ENCODE measurements at regions not wholly inside any gene's neighbourhood (a gene's known extent, or its start where the extent isn't known, plus 50 kb on each side); places are given as distances from the start of the nearest gene placed in this dataset.
"Not testable (repeated sequence)": the region's sequence is repeated elsewhere in the genome, so short reads cannot be mapped to it uniquely, and the experiment has no call there.

DNA sequence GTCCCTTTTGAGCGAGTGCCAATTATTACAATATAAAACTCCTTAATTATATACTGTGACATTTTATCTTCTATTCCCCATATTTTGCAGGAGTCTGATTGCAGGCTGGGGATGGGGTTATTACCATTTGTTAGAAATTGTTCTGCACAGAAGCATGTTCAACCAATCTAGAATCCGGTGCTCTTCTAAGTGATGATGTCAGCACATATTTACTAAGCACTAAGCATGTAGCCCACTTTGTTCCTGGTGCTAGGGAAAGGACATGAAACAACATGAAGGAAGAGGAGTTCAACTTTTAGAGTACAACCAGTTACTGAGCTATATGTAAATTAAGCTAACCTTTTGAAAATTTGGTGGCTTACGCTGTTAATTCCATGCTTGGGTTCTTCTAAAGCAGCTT, 52.8 kb upstream of the IL1RAPL2 start:
- DNase-seq (ENCODE audit: low spot score): no peak

DNA sequence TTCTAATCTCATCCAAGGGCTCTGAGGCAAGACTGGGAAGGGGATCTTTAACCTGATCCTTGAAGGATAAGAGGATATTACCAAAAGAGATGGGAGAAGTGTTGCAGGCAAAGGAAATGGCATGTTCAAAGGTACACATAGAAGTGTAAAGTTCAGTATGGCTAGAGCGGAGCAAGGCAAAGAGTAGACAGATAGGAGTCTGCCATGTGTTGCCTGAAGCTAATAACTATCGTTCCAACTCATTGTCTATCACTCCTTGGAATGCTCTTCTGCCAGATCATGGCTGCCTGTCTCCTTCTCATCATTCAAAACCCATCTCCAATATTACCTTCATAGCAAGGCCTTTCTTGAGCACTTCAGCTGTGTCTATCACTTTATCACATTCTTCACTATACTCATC, 55.2 kb upstream of the IL1RAPL2 start:
- no peak for DNase-seq (ENCODE audit: low spot score)

DNA sequence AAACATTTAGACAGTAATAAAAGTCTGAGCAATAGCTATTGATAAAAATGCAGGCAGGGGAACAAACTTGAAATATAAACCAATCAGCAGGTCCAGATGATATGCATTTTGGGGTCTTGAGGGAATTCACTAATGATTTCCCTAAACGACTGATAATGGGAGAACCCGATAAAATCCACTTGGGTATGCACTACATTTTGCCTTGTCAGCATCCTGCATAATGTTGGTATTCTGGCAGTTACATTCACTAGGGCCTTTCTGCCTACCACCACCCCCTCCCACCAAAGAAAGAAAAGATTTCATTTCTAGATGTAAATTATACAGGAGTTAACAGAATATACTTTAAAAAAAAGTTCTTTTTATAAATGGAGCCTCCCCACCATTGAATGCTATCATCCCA, 63.5 kb upstream of the IL1RAPL2 start:
- DNase-seq (ENCODE audit: low spot score): no peak

DNA sequence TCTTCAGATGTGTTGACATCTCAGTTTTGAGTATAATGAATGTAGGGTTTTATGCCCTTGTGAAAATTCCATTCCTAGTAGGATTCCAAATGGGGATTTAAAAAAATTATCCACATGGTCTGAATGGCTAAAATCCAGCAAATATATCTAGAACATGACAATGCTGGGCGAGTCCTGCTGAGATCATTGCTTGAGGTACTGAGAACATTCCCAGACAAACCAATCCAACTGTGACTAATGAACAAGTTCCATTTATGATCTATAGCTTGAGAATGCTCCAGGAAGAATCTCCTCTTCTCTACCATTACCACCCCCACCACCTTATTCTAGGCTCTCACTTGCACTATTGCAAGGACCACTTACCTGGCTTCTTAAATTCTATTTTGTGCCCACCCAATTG, 77.2 kb upstream of the IL1RAPL2 start:
- no peak for DNase-seq (ENCODE audit: low spot score)

DNA sequence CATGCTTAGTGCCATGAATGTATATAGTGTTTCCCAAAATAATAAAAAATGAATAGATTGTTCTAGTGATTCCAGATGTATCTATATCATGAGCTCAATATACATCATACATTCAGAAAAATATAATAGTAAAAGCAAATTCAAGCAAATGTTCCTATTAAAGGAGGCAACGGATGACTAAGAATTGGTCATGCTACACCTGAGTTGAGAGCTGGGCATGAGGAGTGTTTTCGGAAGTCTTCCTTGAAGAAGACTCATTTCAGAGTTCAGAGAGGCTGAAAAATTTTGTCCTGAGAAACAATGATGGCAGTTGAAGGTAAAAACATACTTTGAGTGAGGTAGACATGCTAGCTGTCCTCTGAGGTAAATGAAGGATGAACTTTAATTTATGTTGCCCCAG, 79.3 kb upstream of the IL1RAPL2 start:
- DNase-seq (ENCODE audit: low spot score): no peak

- DNase-seq (ENCODE audit: low spot score): no peak
Observed at GRCh38 chrX:104482757-104483156, 83.2 kb upstream of the IL1RAPL2 start.

GRCh38 chrX:104469771-104470170, 96.2 kb upstream of the IL1RAPL2 start:
- no peak for DNase-seq (ENCODE audit: low spot score)

DNA sequence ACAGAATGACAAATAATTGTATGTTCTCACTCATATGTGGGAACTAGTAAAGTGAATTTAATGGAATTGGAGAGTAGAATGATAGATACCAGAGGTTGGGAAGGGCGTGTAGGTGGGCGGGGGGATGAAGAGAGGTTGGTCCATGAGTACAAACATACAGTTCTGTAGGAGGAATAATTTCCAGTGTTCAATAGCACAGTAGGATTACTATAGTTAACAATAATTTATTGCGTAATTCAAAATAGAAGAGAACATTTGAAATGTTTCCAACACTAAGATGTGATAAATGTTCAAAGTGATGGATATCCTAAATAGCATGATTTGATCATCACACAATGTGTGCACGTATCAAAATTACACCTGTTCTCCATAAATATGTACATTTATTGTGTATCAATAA, 106.2 kb upstream of the IL1RAPL2 start:
- DNase-seq (ENCODE audit: low spot score): no peak

DNA sequence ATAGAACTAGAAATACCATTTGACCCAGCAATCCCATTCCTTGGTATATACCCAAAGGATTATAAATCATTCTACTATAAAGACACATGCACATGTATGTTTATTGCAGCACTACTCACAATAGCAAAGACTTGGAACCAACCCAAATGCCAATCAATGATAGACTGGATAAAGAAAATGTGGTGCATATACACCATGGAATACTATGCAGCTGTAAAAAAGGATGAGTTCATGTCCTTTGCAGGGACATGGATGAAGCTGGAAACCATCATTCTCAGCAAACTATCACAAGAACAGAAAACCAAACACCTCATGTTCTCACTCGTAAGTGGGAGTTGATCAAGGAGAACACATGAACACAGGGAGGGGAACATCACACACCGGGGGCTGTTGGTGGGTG, 108.9 kb upstream of the IL1RAPL2 start:
- not testable (repeated sequence) for DNase-seq (ENCODE audit: low spot score)

DNA sequence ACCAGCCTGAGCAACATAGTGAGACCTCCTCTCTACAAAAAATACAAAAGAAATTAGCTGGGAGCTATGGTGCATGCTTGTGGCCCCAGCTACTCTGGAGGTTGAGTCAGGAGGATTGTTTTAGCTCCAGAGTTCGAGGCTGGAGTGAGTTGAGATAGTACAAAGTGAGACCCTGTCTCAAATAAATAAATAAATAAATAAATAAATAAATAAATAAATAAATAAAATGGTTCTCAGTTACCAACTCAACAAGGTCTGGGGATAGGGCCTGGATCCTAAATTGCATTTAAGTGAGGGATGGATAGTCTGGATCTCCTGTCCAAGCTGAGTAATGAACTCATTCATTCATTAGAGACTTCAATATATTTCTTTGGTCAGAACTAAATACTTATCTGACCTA, 115.7 kb upstream of the IL1RAPL2 start:
- DNase-seq (ENCODE audit: low spot score): no peak

- no peak for DNase-seq (ENCODE audit: low spot score)
Observed at GRCh38 chrX:104445591-104445990, 120.4 kb upstream of the IL1RAPL2 start.

- no peak for DNase-seq (ENCODE audit: low spot score)
Observed at GRCh38 chrX:104435249-104435648, 130.8 kb upstream of the IL1RAPL2 start.

GRCh38 chrX:104432321-104432720, 133.7 kb upstream of the IL1RAPL2 start:
- no peak for DNase-seq (ENCODE audit: low spot score)

- DNase-seq (ENCODE audit: low spot score): no peak
Observed at GRCh38 chrX:104430742-104431119, 135.3 kb upstream of the IL1RAPL2 start.

DNA sequence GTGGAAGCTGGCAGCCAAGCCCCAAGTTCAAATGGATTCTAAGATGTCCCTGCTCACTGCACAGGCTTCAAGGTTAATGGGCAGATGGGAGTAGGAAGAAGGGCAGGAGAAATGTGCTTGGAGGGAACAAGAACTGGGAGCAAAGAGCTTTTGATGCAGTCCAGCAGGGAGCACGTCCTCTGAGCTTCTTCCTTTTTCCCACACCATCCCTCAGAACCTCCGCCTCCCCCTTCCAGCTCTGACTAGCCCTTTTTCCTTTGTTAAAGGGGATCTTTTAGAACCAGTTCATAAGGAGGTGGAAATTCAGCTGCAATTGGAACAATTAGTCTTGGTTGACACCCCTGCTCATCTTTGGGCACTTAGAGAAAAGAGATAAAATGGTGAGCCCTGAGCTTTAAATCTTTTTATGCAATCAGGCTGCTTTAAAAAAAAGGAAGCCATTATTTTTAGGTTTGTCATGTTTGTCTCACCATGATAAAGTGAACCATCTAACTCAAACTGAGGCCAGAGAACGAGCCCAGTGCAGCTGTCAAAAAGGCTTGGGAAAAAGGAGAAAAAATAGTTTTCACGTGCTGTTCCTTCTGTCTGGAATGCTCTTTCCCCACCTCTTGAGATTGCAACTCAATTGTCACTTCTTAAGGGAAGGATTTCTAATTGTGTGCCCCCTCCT, 135.8 kb upstream of the IL1RAPL2 start:
- no peak for DNase-seq (ENCODE audit: low spot score)

DNA sequence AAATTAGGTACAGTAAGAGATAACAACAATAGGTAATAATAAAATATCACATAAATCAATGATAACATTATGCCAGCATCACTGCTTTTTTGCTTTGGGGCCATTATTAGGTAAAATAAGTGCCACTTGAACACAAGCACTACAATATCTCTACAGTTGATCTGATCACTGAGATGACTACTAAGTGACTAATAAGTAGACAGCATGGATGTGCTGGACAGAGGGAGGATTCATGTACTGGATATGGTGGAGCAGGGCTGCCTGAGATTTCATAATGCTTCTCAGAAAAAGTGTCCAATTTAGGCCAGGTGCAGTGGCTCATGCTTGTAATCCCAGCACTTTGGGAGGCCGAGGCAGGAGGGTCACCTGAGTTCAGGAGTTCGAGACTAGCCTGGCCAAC, 137.8 kb upstream of the IL1RAPL2 start:
- no peak for DNase-seq (ENCODE audit: low spot score)

DNA sequence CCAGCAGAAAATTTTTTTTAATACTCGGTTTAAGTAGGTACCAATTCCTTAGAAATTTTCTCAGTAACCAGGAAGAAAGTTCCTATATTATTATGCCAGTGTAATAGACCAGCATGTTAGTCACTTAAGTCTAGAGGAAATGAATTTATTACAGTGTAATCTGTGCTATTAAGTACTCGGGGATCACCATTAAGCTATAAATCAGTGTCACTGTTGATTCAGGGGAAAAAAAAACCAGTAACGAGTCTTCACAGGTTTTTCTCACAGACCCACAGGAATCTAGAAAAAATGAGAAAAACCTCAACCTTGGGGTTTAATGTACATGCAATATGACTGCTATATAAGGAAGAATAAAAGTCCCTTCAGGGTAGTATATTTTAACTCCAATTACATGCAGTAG, 138.3 kb upstream of the IL1RAPL2 start:
- no peak for DNase-seq (ENCODE audit: low spot score)

DNA sequence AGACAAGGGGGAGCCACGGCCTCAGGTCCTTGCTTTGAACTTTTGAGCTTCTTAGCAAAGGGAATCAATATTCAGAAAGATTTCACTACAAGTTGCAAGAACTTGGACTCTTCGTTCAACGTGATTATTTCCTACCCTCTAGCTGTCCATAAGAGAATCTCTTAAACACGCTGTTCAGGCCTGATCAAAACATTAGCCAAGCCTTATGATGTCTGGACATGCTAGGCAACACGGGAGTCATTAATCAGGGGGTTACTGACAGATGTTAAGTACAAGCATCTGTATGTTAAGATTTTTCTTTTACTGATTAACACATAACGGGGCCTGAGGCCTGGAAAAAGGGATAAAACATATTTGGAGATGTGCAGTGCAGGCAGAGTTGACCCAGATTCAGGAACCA, 138.9 kb upstream of the IL1RAPL2 start:
- no peak for DNase-seq (ENCODE audit: low spot score)

DNA sequence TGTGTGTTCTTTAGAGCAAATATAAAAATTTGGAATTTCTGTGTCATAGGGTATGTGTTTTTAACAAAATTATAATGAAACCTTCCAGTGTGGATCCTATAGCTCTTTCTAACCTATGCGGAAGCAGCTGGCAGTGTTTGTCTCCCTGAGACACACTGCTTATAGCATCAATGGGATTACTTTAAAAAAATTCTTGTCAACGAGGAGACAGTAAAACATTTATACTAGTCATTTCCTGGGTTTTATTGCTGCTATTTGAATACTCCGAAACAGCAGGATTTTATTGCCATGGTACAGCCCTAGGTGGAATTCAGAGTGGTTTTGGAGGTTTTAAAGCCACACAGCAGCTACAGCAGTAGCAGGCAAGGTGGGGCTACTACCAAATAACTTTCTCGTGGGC, 145.1 kb upstream of the IL1RAPL2 start:
- no peak for DNase-seq (ENCODE audit: low spot score)

DNA sequence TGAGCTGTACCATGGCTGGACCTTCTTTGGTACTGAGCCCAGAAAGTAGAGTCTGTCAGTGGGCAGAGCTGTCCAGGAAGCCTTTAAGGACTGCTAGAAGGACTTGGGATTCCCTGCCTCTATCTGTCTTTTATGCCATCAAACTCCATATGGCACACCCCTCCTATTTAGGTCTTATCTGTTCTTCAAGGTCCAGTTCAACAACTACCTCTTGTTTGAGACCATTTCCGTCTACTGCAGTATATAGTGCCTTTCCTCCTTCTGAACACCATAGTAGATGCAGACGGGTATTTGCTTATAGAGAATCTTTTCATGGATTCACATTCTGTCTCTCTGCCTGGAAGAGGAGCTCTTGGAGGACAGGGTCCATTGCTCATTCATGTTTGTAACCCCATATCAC, 146.1 kb upstream of the IL1RAPL2 start:
- DNase-seq (ENCODE audit: low spot score): no peak

DNA sequence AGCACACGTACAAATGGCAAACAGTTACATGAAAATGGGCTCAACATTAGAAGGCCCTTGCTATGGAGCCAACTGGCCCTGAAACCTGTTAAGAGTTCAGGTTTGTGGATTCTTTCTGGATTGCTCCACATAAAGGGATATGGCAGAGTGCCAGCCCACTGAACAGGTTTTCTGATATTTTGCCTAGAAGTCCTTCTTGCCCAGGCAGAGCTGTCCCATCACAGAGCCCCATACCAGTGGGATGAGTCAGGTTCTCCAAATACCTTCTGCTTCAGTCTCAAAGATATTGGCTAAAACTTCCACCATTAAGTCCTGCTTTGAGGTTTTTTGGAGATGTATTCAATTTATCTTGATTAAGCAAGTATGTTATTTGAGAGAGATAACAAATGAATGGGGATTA, 146.8 kb upstream of the IL1RAPL2 start:
- DNase-seq (ENCODE audit: low spot score): no peak

DNA sequence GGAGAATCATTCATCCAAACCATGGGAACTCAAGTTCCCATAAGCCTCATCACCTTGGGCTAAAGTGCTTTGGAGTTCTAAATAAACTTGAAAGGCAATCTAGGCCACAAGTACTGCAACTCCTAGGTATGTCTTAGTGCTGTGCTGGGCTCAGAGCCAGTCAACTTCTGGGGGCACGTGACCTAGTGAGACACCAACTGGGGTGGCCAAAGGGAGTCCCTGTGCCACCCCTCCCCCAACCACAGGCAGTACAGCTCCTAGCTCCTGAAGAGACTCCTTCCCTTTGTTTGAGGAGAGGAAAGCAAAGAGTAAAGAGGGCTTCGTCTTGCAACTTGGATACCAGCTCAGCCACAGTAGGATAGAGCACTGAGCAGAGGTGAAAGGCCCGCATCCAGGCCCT, 154.2 kb upstream of the IL1RAPL2 start:
- DNase-seq (ENCODE audit: low spot score): no peak

DNA sequence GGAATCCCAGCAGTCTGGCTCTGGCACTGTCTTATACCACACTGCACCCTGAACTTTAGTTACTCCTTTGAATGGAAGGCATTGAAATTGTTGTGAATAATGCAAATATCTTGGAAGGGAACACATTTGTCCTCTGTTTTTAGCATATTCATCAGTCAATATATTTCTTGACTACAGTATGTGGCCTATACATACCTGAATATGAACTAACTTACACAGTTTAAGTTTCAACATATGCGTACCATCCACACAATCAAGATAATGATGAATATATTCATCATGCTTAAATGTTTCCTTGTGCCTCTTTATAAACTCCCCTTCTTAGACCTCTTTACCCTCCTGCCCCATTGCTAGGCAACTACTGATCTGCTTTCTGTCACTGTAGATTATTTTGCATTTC, 145.7 kb upstream of the ESX1 start:
- DNase-seq (ENCODE audit: low spot score): no peak

- DNase-seq (ENCODE audit: low spot score): no peak
Observed at GRCh38 chrX:104392350-104392749, 137.6 kb upstream of the ESX1 start.

- no peak for DNase-seq (ENCODE audit: low spot score)
Observed at GRCh38 chrX:104391906-104392305, 137.2 kb upstream of the ESX1 start.

Data from hepatic stellate cell (primary cell).